Middle frontal gyrus (tissue), 1 donor: ENCODE measurements at regions not wholly inside any gene's neighbourhood (a gene's known extent, or its start where the extent isn't known, plus 50 kb on each side); places are given as distances from the start of the nearest gene placed in this dataset.
"Not testable (repeated sequence)": the region's sequence is repeated elsewhere in the genome, so short reads cannot be mapped to it uniquely, and the experiment has no call there.

Experiments
- DNase-seq: peaks from one replicate; pipeline ENCODE4 v3.0.0-alpha.2; 2015; ENCODE audit warnings: low spot score; ENCODE audit errors: extremely low spot score

DNA sequence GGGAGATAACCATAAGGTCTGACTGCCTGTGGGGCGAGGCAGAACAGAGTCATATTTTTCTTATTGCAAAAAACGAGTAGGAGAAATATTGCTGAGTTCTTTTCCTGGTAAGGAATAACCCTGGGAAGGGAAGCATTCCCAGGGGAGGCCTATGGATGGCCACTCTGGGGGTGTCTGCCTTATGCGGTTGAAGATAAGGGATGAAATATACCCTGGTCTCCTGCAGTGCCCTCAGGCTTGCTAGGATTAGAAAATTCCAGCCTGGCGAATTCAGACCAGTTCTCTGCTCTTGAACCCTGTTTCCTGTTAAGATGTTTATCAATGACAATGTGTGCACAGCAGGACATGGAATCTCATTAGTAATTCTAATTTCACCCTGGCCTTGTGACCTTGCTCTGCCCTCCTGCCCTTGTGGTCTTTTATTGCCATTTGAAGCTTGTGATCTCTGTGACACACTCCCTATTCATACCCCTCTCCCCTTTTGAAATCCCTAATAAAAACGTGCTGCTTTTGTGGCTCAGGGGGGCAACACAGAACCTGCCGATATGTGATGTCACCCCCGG is 491.1 kb upstream of the EYS start:
- DNase-seq: no peak

GRCh38 chr6:66190858-66191257 is 483.8 kb upstream of the EYS start:
- DNase-seq: no peak

DNA sequence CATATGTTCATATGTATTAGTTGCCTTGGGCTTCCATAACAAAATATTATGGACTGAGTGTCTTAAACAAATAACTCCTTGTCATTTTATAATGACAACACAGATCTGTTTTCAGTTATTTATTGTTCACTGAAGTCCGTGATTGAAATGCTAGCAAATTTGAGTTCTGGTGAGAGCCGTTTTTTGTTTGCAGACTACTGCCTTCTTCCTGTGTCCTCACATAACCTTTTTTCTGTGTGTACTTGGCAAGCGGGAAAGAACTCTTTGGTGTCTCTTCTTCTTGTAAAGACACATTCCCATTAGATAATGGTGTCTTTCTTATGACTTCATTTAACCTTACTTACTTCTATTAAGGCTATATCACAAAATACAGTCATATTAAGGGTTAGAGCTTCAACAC is 482.9 kb upstream of the EYS start:
- DNase-seq: no peak

DNA sequence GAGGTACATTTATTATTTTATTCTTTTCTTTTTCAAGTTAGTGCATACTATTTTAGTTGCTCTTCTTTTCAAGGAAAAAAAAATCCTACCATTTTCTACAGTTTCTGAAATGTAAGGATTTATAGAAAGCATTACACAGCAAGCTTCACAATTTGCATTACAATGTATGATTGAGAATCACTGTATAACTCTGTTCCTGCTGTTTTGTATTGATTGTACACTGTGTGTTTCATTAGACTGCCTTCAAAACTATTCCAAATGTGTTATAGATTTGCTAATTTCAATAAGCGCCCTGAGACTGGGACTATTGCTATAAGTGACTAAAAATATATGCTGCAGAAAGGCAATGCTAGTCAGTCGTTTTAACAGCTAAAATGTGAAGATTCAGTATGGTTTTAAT is 479.7 kb upstream of the EYS start:
- no peak for DNase-seq

- DNase-seq: no peak
These were observed 477.1 kb upstream of the EYS start for GRCh38 chr6:66184091-66184490.

- no peak for DNase-seq
These were observed 472.3 kb upstream of the EYS start for GRCh38 chr6:66179361-66179760.

GRCh38 chr6:66173587-66173986 is 466.6 kb upstream of the EYS start:
- no peak for DNase-seq

GRCh38 chr6:66166713-66167112 is 459.7 kb upstream of the EYS start:
- DNase-seq: not testable (repeated sequence)

- DNase-seq: no peak
These were observed 454.6 kb upstream of the EYS start for GRCh38 chr6:66161546-66162108.

DNA sequence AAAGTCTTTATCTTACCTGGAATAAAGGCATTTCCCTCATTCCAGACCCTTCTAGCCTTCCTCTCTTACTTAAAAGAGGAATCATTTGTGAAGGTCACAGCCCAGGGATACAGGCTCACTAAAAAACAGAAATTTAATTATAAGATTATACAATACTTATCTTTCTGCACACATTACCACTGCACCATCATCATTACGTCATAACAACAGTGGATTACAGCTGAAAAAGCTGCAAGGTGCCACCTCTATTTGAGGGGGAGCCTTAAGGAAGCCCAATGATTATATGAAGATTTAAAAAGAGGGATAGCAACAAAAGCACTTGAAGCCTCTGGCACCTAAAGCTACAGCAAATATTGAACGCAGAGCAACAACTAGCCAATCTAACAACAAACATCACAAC is 452.9 kb upstream of the EYS start:
- DNase-seq: no peak

DNA sequence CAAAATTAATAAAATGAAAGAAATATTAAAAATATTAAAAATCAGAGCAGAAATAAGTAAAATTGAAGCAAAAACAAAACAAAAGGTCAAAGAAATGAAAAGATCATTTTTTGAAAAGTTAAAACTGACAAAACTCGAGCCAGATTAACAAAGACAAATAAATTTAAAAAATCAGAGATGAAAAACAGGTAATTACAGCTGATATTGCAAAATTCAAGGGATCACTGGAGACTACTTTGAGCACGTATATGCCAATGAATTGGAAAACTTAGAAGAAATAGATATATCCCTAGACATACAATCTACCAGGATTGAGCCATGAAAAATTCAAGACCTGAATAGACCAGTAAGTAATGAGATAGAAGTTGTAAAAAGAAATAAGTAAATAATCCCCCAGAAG is 446.2 kb upstream of the EYS start:
- no peak for DNase-seq

- no peak for DNase-seq
These were observed 442.1 kb upstream of the EYS start for GRCh38 chr6:66149132-66149531.

GRCh38 chr6:66145867-66146266 is 438.8 kb upstream of the EYS start:
- no peak for DNase-seq

DNA sequence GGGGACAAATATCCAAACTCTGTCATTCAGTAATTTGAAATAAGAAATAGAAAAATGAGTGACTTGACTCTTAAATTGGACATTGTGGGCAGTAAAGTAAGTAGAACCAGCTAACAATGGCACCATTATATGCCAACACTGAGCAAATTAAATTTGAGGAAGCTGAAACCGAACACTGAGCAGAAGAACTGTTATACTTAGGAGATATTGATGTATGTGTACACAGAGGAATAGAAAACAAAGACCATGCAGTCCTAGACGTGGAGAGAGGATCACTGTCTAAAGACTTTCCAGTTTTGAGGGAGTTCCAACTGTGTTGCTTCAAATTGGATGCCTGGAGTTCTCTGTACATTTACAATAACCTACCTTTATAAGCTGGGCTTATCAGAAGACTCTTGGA is 427.0 kb upstream of the EYS start:
- DNase-seq: no peak

- no peak for DNase-seq
These were observed 421.6 kb upstream of the EYS start for GRCh38 chr6:66128656-66129055.

GRCh38 chr6:66128243-66128642 is 421.2 kb upstream of the EYS start:
- DNase-seq: no peak

- no peak for DNase-seq
These were observed 420.0 kb upstream of the EYS start for GRCh38 chr6:66127061-66127460.

GRCh38 chr6:66126358-66126757 is 419.3 kb upstream of the EYS start:
- no peak for DNase-seq

DNA sequence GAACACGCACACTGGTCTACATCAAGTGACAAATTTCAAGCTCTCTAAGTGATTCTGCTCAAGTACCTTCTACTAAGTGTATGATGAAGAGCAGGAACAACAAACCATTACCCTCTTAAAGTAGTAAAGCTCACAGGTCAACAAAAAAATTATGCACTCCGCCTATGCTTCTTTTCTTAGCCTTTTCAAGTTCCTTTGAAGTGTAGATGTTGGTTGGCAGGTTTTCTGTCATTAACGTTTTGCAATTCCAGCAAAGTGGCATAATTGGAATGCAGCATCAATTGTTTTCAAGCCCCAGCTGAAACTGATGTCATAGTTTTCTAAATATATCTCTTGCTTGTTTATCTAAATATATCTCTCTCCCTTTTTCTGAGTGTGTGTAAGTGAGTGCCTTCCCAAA is 396.9 kb upstream of the EYS start:
- DNase-seq: no peak

GRCh38 chr6:66103354-66103753 is 396.3 kb upstream of the EYS start:
- DNase-seq: no peak

- DNase-seq: no peak
These were observed 389.7 kb upstream of the EYS start for GRCh38 chr6:66096679-66097078.

- no peak for DNase-seq
These were observed 387.6 kb upstream of the EYS start for GRCh38 chr6:66094615-66095014.

GRCh38 chr6:66092306-66092705 is 385.3 kb upstream of the EYS start:
- not testable (repeated sequence) for DNase-seq

DNA sequence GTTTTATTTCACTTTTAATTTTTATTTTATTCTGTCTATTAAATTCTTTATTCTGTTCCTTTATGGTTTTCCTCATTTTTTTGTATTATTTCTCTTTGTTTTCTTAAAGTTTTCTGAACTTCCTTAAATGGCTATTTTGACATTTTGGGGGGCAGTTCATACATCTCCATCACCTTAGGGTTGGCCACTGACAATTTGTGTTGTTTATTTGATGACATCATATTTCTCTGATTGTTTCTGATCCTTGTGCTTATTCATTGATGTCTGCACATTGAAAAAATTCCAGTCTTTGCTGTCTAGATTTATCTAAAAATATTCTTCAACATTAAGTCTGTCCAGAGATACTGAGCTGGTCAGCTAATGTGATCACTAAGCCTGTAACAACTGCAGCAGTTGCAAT is 379.5 kb upstream of the EYS start:
- DNase-seq: no peak
